ENCODE measurements at regions not wholly inside any gene's neighbourhood (a gene's known extent, or its start where the extent isn't known, plus 50 kb on each side); places are given as distances from the start of the nearest gene placed in this dataset.

GRCh38 chr2:395886-396285 lies 108.0 kb upstream of the ALKAL2 start:
- Histone ChIP-seq H3K36me3 (no peaks in the 10 kb centered on the region), H3K27me3 (no peaks in the 10 kb centered on the region), H3K4me3 (no peak overlapping the region), H3K4me1 (no peaks in the 10 kb centered on the region), H3K27ac (no peak overlapping the region), H3K9me3 (no peaks in the 10 kb centered on the region)
- intact Hi-C loops (cut with DNase I; ENCODE audit: low total_unique reads) = no loop called here
- no peak for TF ChIP-seq POLR2A (IDR thresholded peaks at IDR 0.05)
- TF ChIP-seq CTCF (IDR thresholded peaks at IDR 0.05) = no peak
- no peak for TF ChIP-seq POLR2AphosphoS5 (IDR thresholded peaks at IDR 0.05)
- no peak for DNase-seq (ENCODE audit: low spot score in 2 of 2)

- Histone ChIP-seq H3K27ac (no peak overlapping the region), H3K4me3 (peak overlapping the region in 2 of 3 donors; percentile 25 to 52), H3K36me3 (no peaks in the 10 kb centered on the region), H3K9me3 (no peaks in the 10 kb centered on the region), H3K27me3 (no peaks in the 10 kb centered on the region), H3K4me1 (no peaks in the 10 kb centered on the region)
- DNase-seq (ENCODE audit: low spot score in 2 of 2) = peak in 1 of 2 donors; percentile 26
- intact Hi-C loops (cut with DNase I; ENCODE audit: low total_unique reads) = no loop called here
- no peak for TF ChIP-seq POLR2A (IDR thresholded peaks at IDR 0.05)
- TF ChIP-seq CTCF (IDR thresholded peaks at IDR 0.05) = no peak
- TF ChIP-seq POLR2AphosphoS5 (IDR thresholded peaks at IDR 0.05) = no peak
These were observed 106.1 kb upstream of the ALKAL2 start for GRCh38 chr2:393711-394696.

- no peaks in the 10 kb centered on the region for H3K27me3 ChIP-seq
- intact Hi-C loops (cut with DNase I; ENCODE audit: low total_unique reads) = no loop called here
- DNase-seq (ENCODE audit: low spot score in 2 of 2) = no peak
- H3K27ac ChIP-seq = no peak overlapping the region
- H3K4me3 ChIP-seq = no peak overlapping the region
- H3K36me3 ChIP-seq = no peaks in the 10 kb centered on the region
- TF ChIP-seq POLR2AphosphoS5 (IDR thresholded peaks at IDR 0.05) = no peak
- no peak for TF ChIP-seq POLR2A (IDR thresholded peaks at IDR 0.05)
- TF ChIP-seq CTCF (IDR thresholded peaks at IDR 0.05) = no peak
- no peaks in the 10 kb centered on the region for H3K9me3 ChIP-seq
- H3K4me1 ChIP-seq = no peaks in the 10 kb centered on the region
These were observed 105.0 kb upstream of the ALKAL2 start for GRCh38 chr2:392926-393280.

- no peak for TF ChIP-seq POLR2A (IDR thresholded peaks at IDR 0.05)
- TF ChIP-seq CTCF (IDR thresholded peaks at IDR 0.05) = no peak
- no peak for TF ChIP-seq POLR2AphosphoS5 (IDR thresholded peaks at IDR 0.05)
- intact Hi-C loops (cut with DNase I; ENCODE audit: low total_unique reads) = no loop called here
- no peaks in the 10 kb centered on the region for H3K9me3 ChIP-seq
- H3K4me1 ChIP-seq = no peaks in the 10 kb centered on the region
- no peak for DNase-seq (ENCODE audit: low spot score in 2 of 2)
- H3K36me3 ChIP-seq = no peaks in the 10 kb centered on the region
- no peak overlapping the region for H3K27ac ChIP-seq
- no peak overlapping the region for H3K4me3 ChIP-seq
- H3K27me3 ChIP-seq = no peaks in the 10 kb centered on the region
These were observed 104.5 kb upstream of the ALKAL2 start for GRCh38 chr2:392181-392925.

- Histone ChIP-seq H3K4me3 (no peak overlapping the region), H3K36me3 (no peaks in the 10 kb centered on the region), H3K4me1 (no peaks in the 10 kb centered on the region), H3K27ac (no peak overlapping the region), H3K9me3 (no peaks in the 10 kb centered on the region), H3K27me3 (no peaks in the 10 kb centered on the region)
- TF ChIP-seq POLR2A (IDR thresholded peaks at IDR 0.05) (no peak), CTCF (IDR thresholded peaks at IDR 0.05) (no peak), POLR2AphosphoS5 (IDR thresholded peaks at IDR 0.05) (no peak)
- intact Hi-C loops (cut with DNase I; ENCODE audit: low total_unique reads) = no loop called here
- no peak for DNase-seq (ENCODE audit: low spot score in 2 of 2)
These were observed 103.8 kb upstream of the ALKAL2 start for GRCh38 chr2:391696-392095.
